DND-41 (cell line): ENCODE measurements at regions not wholly inside any gene's neighbourhood (a gene's known extent, or its start where the extent isn't known, plus 50 kb on each side); places are given as distances from the start of the nearest gene placed in this dataset.

Experiments
- CTCF ChIP-seq: IDR thresholded peaks from 2 replicates; pipeline ENCODE4 v1.5.1; 2012; ENCODE audit warnings: borderline replicate concordance, low read length, moderate library complexity, mild to moderate bottlenecking; ENCODE audit not compliant: poor library complexity, severe bottlenecking; ENCODE audit errors: extremely low read depth
- EZH2 ChIP-seq: IDR thresholded peaks from 3 replicates; pipeline ENCODE4 v1.6.1; 2012; ENCODE audit warnings: borderline replicate concordance, low read depth, mild to moderate bottlenecking, moderate library complexity, low read length, inconsistent platforms; ENCODE audit not compliant: severe bottlenecking

- TF ChIP-seq CTCF = no peak
- no peak for TF ChIP-seq EZH2
These were observed 918.8 kb upstream of the MIR17HG start for GRCh38 chr13:90428522-90429210.
